Adipocyte (in vitro differentiated cells): ENCODE measurements at regions not wholly inside any gene's neighbourhood (a gene's known extent, or its start where the extent isn't known, plus 50 kb on each side); places are given as distances from the start of the nearest gene placed in this dataset.
"Not testable (repeated sequence)": the region's sequence is repeated elsewhere in the genome, so short reads cannot be mapped to it uniquely, and the experiment has no call there.

ENCODE experiments used
- DNase-seq: peaks from one replicate; pipeline ENCODE4 v3.0.0-alpha.2; 2015; ENCODE audit warnings: low read depth
- H3K27me3 ChIP-seq: replicated peaks from 2 replicates; pipeline ENCODE4 v1.7.0; 2013; ENCODE audit warnings: mild to moderate bottlenecking, low read length, moderate library complexity; ENCODE audit not compliant: control insufficient read depth, insufficient read depth
- H3K36me3 ChIP-seq: 2 replicates; pipeline ENCODE4 v1.7.0; 2013; ENCODE audit warnings: low read length, mild to moderate bottlenecking, moderate library complexity; ENCODE audit not compliant: control insufficient read depth, insufficient read depth, severe bottlenecking
- H3K4me1 ChIP-seq: 2 replicates; pipeline ENCODE4 v1.7.0; 2013; ENCODE audit warnings: mild to moderate bottlenecking, low read length, moderate library complexity; ENCODE audit not compliant: control insufficient read depth, insufficient read depth
- H3K4me3 ChIP-seq: 2 replicates; pipeline ENCODE4 v1.7.0; 2013; ENCODE audit warnings: mild to moderate bottlenecking, low read length, moderate library complexity
- H3K9ac ChIP-seq: 2 replicates; pipeline ENCODE4 v1.7.0; 2013; ENCODE audit warnings: mild to moderate bottlenecking, low read length, moderate library complexity
- H3K9me3 ChIP-seq: 2 replicates; pipeline ENCODE4 v1.7.0; 2013; ENCODE audit warnings: mild to moderate bottlenecking, low read length, moderate library complexity; ENCODE audit not compliant: control insufficient read depth

DNA sequence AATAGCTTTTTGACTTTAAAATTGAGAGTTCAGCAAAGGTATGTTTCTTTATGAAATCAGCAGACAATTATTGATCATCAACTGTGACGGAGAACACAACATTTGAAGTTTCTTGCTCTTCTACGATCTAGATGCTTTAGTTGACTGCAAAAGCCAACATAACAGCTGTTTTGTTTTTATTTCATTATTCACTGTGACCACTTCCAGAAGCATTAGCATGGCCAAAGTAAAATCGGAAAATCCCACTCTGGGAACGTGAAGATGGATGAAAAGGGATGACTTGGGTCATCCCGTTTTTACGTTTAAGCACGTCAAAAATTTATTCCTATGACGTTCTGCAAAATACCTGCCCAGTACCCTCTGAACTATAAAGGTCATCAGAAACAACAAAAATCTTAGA lies 833.0 kb upstream of the ADAMTS5 start:
- Histone ChIP-seq H3K36me3 (no peaks in the 10 kb centered on the region), H3K4me1 (peaks cover 24% of the 10 kb centered on the region), H3K9me3 (no peaks in the 10 kb centered on the region), H3K27me3 (no peaks in the 10 kb centered on the region), H3K9ac (peak overlapping the region; percentile 61), H3K4me3 (peak overlapping the region; percentile 68)
- DNase-seq: no peak

DNA sequence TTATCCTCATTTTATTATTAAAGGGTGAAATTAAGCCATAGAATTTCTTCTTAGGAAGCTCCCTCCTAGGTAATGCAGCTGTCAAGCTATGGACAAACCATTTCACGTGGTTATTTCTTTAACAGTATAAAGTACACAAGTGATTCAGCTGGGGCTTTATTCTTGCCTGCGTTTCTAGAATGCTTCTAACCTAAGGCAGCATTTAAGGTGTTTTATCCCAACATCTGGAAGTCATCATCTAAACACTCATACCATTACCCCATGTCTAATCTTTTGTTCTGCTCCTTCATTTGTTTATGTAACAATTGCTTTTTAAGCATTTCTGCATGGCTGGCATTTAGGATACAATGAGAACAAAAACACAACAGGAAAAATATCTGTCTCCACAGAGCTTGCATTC lies 829.2 kb upstream of the ADAMTS5 start:
- H3K4me1 ChIP-seq: peaks cover 18% of the 10 kb centered on the region
- no peaks in the 10 kb centered on the region for H3K27me3 ChIP-seq
- no peaks in the 10 kb centered on the region for H3K9me3 ChIP-seq
- peak; percentile 86 for DNase-seq
- no peak overlapping the region for H3K9ac ChIP-seq
- no peak overlapping the region for H3K4me3 ChIP-seq
- H3K36me3 ChIP-seq: no peaks in the 10 kb centered on the region

DNA sequence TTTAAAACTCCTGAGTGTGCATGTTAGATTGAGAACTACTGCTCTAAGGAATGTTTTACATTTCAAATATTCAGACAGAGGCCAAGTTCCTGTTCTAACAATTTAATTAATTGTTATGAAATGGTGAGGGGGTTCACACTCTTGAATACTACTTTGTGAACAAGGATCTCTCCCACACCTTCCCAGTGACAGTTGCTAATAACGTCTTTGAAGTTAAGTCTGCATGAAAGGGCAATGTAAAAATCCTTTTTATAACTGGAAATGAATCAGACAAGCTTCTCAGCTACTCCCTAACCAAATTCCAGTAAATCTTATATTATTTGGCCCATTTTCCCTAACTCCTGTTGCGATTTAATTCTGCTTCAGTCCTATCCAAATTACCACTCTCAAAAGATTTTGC lies 828.5 kb upstream of the ADAMTS5 start:
- DNase-seq: peak; percentile 21
- no peaks in the 10 kb centered on the region for H3K36me3 ChIP-seq
- no peaks in the 10 kb centered on the region for H3K9me3 ChIP-seq
- no peaks in the 10 kb centered on the region for H3K27me3 ChIP-seq
- peaks cover 18% of the 10 kb centered on the region for H3K4me1 ChIP-seq
- H3K9ac ChIP-seq: no peak overlapping the region
- H3K4me3 ChIP-seq: no peak overlapping the region

DNA sequence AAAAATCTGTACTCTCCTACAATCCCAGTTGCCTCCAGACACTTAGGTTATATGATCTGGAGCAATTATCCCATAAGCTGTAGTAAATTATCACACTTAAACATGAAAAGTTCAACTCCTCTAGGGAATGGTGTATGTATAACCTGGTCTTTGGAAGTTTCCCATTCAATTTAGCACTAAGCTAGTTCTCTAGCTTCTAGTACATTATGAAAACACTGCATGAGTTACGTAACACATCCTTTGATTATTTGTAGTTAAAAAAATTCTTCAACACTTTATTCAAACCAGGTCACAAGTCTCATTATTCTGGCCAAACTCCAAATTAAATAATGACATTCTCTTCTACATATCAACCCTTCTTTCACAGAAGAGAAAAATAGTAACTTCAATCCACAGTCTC lies 827.0 kb upstream of the ADAMTS5 start:
- DNase-seq: no peak
- H3K9me3 ChIP-seq: peaks cover 2% of the 10 kb centered on the region
- H3K4me3 ChIP-seq: no peak overlapping the region

DNA sequence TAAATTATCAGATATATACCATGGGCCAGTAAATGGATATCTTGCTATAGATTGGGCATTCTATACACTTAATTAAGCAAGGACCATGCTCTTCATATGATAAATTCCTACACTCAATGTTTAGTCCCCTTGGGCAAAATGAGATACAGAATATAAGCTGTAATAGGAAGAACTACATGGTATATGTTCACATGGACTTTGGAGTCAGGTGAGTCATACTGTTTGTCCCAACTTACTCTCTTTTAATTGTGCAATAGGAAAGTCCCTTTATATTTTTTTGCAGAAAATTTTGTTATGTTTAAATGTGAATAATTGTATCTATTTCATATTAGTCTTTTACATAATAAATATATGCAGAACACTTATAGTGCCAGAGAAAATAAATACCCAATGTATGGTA lies 820.2 kb upstream of the ADAMTS5 start:
- Histone ChIP-seq H3K4me1 (peaks cover 6% of the 10 kb centered on the region), H3K9ac (no peak overlapping the region), H3K9me3 (peaks cover 14% of the 10 kb centered on the region), H3K27me3 (no peaks in the 10 kb centered on the region), H3K4me3 (no peak overlapping the region), H3K36me3 (no peaks in the 10 kb centered on the region)
- DNase-seq: no peak

More for the DNA sequence above, 827.0 kb upstream of the ADAMTS5 start:
- H3K27me3 ChIP-seq: no peaks in the 10 kb centered on the region
- no peaks in the 10 kb centered on the region for H3K36me3 ChIP-seq
- H3K4me1 ChIP-seq: peaks cover 7% of the 10 kb centered on the region
- H3K9ac ChIP-seq: no peak overlapping the region

DNA sequence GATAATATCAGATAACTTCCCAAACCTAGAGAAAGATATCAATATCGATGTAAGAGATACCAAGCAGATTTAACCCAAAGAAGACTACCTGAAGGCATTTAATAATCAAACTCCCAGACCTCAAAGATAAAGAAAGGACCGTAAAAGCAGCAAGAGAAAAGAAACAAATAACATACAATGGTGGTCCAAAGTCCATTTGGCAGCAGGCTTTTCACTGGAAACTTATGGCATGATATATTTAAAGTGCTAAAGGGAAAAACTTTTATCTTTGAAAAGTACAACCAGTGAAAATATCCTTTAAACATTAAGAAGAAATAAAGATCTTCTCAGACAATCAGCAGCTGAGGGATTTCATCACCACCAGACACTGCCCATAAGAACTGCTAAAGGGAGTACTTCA lies 812.7 kb upstream of the ADAMTS5 start:
- no peaks in the 10 kb centered on the region for H3K27me3 ChIP-seq
- peaks cover 10% of the 10 kb centered on the region for H3K4me1 ChIP-seq
- peaks cover 7% of the 10 kb centered on the region for H3K9me3 ChIP-seq
- H3K4me3 ChIP-seq: no peak overlapping the region
- H3K36me3 ChIP-seq: no peaks in the 10 kb centered on the region
- DNase-seq: no peak
- H3K9ac ChIP-seq: no peak overlapping the region

DNA sequence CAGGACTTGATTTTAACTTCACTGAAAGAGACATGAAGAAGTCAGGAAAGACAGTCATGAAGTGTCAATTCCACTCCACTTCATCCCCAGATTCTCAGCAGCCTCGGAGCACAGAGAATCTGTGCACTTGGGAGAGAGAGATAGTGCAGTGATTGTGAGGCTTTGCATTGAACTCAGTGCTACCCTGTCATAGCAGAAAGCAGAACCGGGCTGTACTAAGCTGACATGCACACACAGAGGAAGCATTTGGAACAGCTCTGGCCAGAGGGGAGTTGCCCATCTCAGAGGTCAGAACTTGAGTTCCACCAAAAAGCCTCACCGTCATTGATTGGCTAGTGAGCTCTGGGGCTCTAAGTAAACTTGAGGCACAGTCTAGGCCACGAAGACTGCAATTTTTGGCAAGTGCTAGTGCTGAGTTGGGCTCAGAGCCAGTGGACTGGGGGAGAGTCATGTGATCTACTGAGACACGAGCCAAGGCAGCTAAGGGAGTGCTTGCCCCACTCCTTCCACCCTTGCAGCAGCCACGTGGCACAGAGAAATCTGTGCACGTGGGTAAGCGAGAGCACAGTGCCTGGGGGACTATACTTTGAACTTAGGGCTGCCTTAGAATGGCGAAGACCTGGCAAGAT lies 810.2 kb upstream of the ADAMTS5 start:
- no peak for DNase-seq
- H3K36me3 ChIP-seq: no peaks in the 10 kb centered on the region
- no peaks in the 10 kb centered on the region for H3K9me3 ChIP-seq
- H3K4me3 ChIP-seq: no peak overlapping the region
- no peak overlapping the region for H3K9ac ChIP-seq
- no peaks in the 10 kb centered on the region for H3K27me3 ChIP-seq
- H3K4me1 ChIP-seq: peaks cover 34% of the 10 kb centered on the region

DNA sequence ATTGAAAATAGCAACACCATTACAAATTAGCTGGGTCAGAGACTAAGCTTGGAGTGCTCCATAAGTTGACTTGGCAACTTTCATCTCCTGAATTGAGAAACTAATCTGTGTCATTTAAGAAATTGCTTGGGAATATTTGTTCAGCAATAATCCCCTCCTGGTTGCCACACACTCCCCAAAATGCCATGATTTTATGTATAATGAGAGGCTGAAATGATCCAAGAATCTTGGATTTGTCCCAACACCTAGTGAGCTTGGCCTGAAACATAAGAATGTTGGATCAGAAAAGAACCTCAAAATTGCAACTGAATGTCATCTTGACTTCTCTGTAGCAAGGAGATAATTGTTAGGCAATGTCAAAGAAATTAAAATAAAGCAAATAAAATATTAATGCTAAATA lies 805.9 kb upstream of the ADAMTS5 start:
- Histone ChIP-seq H3K4me3 (no peak overlapping the region), H3K27me3 (no peaks in the 10 kb centered on the region), H3K36me3 (no peaks in the 10 kb centered on the region), H3K9ac (no peak overlapping the region), H3K9me3 (no peaks in the 10 kb centered on the region), H3K4me1 (peaks cover 38% of the 10 kb centered on the region)
- DNase-seq: peak; percentile 80

DNA sequence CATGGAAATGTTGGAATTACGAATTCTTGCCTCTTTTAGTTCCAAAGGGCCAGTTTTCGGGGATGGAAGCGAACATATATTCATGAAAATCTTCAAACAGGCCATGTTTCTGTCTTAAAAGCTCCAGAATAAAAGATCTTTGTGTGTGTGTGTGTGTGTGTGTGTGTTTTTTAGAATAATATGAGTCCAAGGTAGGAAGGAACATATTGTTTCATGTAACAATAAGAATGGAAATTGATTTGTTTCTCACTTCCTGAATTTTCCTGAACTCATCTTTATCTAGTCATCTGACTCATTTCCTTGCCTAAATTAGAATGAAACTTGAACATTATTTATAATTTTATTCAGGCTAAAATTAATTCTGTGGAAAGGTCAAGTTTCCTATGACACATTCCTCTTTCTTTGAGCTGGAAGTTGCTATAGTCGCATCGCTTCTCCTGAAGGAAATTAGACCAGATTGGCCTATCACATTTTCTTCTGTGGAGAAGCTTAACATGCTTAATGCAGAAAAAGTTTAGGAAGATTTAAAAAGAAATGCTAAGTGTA lies 805.1 kb upstream of the ADAMTS5 start:
- Histone ChIP-seq H3K9ac (peak overlapping the region; percentile 49), H3K4me1 (peaks cover 33% of the 10 kb centered on the region), H3K27me3 (no peaks in the 10 kb centered on the region), H3K9me3 (no peaks in the 10 kb centered on the region), H3K36me3 (no peaks in the 10 kb centered on the region), H3K4me3 (no peak overlapping the region)
- no peak for DNase-seq

DNA sequence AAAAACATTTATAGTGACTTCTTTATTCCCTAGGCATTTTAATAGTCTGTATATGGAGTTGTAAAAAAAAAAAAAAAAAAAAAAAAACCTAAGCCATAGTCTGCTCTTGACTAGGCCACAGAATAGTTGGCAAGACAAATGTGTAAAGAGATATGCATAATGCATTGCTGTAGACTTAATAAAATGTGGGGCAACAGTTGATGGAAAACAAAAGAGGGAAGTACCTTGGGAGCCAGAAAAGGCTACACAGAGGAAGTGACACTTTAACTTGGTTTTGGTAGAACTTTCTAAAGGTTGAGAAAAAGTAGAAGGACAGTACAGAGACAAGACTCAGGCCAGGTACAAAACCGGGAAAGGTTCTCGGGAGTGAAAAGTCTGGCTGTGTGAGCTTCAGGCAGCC lies 802.9 kb upstream of the ADAMTS5 start:
- no peak for DNase-seq
- no peaks in the 10 kb centered on the region for H3K36me3 ChIP-seq
- no peak overlapping the region for H3K9ac ChIP-seq
- no peak overlapping the region for H3K4me3 ChIP-seq
- H3K9me3 ChIP-seq: no peaks in the 10 kb centered on the region
- H3K4me1 ChIP-seq: peaks cover 28% of the 10 kb centered on the region
- H3K27me3 ChIP-seq: no peaks in the 10 kb centered on the region

DNA sequence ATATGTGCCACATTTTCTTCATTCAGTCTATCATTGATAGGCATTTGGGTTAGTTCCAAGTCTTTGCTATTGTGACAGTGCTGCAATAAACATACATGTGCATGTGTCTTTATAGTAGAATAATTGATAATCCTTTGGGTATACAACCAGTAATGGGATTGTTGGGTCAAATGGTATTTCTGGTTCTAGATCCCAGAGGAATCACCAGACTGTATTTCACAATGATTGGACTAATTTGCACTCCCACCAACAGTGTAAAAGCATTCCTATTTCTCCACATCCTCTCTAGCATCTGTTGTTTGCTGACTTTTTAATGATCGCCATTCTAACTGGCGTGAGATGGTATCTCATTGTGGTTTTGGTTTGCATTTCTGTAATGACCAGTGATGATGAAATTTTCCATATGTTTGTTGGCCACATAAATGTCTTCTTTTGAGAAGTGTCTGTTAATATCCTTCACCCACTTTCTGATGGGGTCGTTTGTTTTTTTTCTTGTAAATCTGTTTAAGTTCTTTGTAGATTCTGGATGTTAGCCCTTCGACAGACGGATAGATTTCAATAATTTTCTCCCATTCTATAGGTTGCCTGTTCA lies 801.3 kb upstream of the ADAMTS5 start:
- not testable (repeated sequence) for DNase-seq, H3K4me3 ChIP-seq, H3K9me3 ChIP-seq, H3K36me3 ChIP-seq, H3K9ac ChIP-seq, H3K27me3 ChIP-seq
- H3K4me1 ChIP-seq: peaks cover 26% of the 10 kb centered on the region
